ENCODE measurements at regions not wholly inside any gene's neighbourhood (a gene's known extent, or its start where the extent isn't known, plus 50 kb on each side); places are given as distances from the start of the nearest gene placed in this dataset.

DNA sequence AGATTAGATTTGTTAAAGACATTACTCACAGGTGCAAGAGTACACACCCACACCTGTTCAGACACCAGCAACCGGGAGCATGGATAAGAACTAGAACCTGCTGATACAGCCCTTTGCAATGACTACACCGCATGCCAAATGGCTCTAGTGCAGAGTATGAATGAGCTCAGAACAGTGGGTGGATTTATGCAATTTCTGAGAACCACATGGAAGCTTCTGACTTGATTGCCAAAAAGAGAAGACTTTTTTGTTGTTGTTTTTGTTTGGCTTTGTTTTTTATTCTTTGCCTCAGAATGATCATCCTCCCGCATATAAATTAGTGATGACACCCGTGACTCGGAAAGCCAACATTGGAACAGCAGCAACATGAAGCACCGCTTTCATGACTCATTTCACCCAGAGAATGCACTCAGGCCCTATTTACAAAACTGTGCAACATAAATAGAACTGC is 77.4 kb upstream of the LRCH1 start:
- TF ChIP-seq GATA2 (IDR thresholded peaks at IDR 0.05; ENCODE audit: low read depth, low read length) = no peak
- no peak for TF ChIP-seq GATA3 (IDR thresholded peaks at IDR 0.05; ENCODE audit: low read depth, low read length)

All from SH-SY5Y (cell line).